RWPE2 (cell line): ENCODE measurements at regions not wholly inside any gene's neighbourhood (a gene's known extent, or its start where the extent isn't known, plus 50 kb on each side); places are given as distances from the start of the nearest gene placed in this dataset.

Experiments
- ATAC-seq: fragments of 200-7000 bp; cut with Tn5 transposase; 3 replicates; pipeline ENCODE4 v1.9.1; 2021; ENCODE audit warnings: low read depth
- DNase-seq: peaks from one replicate; pipeline ENCODE4 v3.0.0-alpha.2; 2020; ENCODE audit warnings: low spot score
- H3K27ac ChIP-seq: fragments of 450-650 bp; 2 replicates; pipeline ENCODE4 v1.5.1; 2017; ENCODE audit warnings: mild to moderate bottlenecking; ENCODE audit not compliant: poor library complexity, severe bottlenecking
- H3K27me3 ChIP-seq: fragments of 250-450 bp; sonication (Bioruptor Pico); 2 replicates; pipeline ENCODE4 v1.5.1; 2021; ENCODE audit warnings: mild to moderate bottlenecking, moderate library complexity; ENCODE audit not compliant: insufficient read depth, poor library complexity, severe bottlenecking
- H3K36me3 ChIP-seq: fragments of 250-450 bp; sonication (Bioruptor Pico); 2 replicates; pipeline ENCODE4 v1.5.1; 2020; ENCODE audit warnings: low read depth, mild to moderate bottlenecking, moderate library complexity
- H3K4me1 ChIP-seq: fragments of 250-450 bp; sonication (Bioruptor Pico); 2 replicates; pipeline ENCODE4 v1.5.1; 2021; ENCODE audit warnings: mild to moderate bottlenecking, moderate library complexity; ENCODE audit not compliant: insufficient read depth, poor library complexity, severe bottlenecking
- H3K4me3 ChIP-seq: fragments of 250-450 bp; sonication (Bioruptor Pico); 2 replicates; pipeline ENCODE4 v1.5.1; 2021; ENCODE audit warnings: mild to moderate bottlenecking, moderate library complexity; ENCODE audit not compliant: severe bottlenecking
- H3K9me3 ChIP-seq: fragments of 250-450 bp; sonication (Bioruptor Pico); 2 replicates; pipeline ENCODE4 v1.5.1; 2021; ENCODE audit warnings: mild to moderate bottlenecking, moderate library complexity; ENCODE audit not compliant: severe bottlenecking
- CTCF ChIP-seq: fragments of 450-650 bp; IDR thresholded peaks from one replicate; pipeline ENCODE4 v1.5.1; 2017; ENCODE audit warnings: mild to moderate bottlenecking, moderate library complexity; ENCODE audit not compliant: poor library complexity, severe bottlenecking

- no peak for TF ChIP-seq CTCF
- H3K4me3 ChIP-seq: no peak overlapping the region
- H3K36me3 ChIP-seq: no peaks in the 10 kb centered on the region
- H3K27me3 ChIP-seq: no peaks in the 10 kb centered on the region
- H3K9me3 ChIP-seq: no peaks in the 10 kb centered on the region
- ATAC-seq (no peak), DNase-seq (no peak)
- H3K4me1 ChIP-seq: no peaks in the 10 kb centered on the region
- no peak overlapping the region for H3K27ac ChIP-seq
Measured at GRCh38 chr5:15383021-15383420, 117.0 kb upstream of the FBXL7 start.

GRCh38 chr5:15377573-15378340, 122.2 kb upstream of the FBXL7 start:
- ATAC-seq: no peak
- Histone ChIP-seq H3K36me3 (no peaks in the 10 kb centered on the region), H3K4me1 (no peaks in the 10 kb centered on the region), H3K27ac (no peak overlapping the region), H3K27me3 (no peaks in the 10 kb centered on the region), H3K4me3 (no peak overlapping the region), H3K9me3 (no peaks in the 10 kb centered on the region)
- no peak for TF ChIP-seq CTCF
- no peak for DNase-seq

GRCh38 chr5:15376803-15377202, 123.2 kb upstream of the FBXL7 start:
- H3K36me3 ChIP-seq: no peaks in the 10 kb centered on the region
- H3K9me3 ChIP-seq: no peaks in the 10 kb centered on the region
- H3K27ac ChIP-seq: no peak overlapping the region
- H3K4me3 ChIP-seq: no peak overlapping the region
- no peaks in the 10 kb centered on the region for H3K4me1 ChIP-seq
- H3K27me3 ChIP-seq: no peaks in the 10 kb centered on the region
- ATAC-seq: no peak
- DNase-seq: no peak
- no peak for TF ChIP-seq CTCF

- Histone ChIP-seq H3K27me3 (no peaks in the 10 kb centered on the region), H3K4me3 (no peak overlapping the region)
Measured at GRCh38 chr5:15376088-15376487, 123.9 kb upstream of the FBXL7 start.

More at GRCh38 chr5:15376088-15376487, 123.9 kb upstream of the FBXL7 start:
- no peak overlapping the region for H3K27ac ChIP-seq
- TF ChIP-seq CTCF: no peak
- H3K9me3 ChIP-seq: no peaks in the 10 kb centered on the region
- no peaks in the 10 kb centered on the region for H3K36me3 ChIP-seq
- ATAC-seq (no peak), DNase-seq (no peak)
- H3K4me1 ChIP-seq: no peaks in the 10 kb centered on the region
